ENCODE measurements at regions not wholly inside any gene's neighbourhood (a gene's known extent, or its start where the extent isn't known, plus 50 kb on each side); places are given as distances from the start of the nearest gene placed in this dataset.
A peak's percentile ranks its signal among the peaks of the same experiment; 100 is the strongest.

GRCh38 chr3:5057272-5057671 lies 64.8 kb upstream of the ARL8B start:
- no peaks in the 10 kb centered on the region for H3K27me3 ChIP-seq
- DNase-seq (ENCODE audit: extremely low spot score in 2 of 2): no peak
- peak overlapping the region; percentile 78 for H3K27ac ChIP-seq
- H3K4me1 ChIP-seq: peaks cover 38% of the 10 kb centered on the region
- no peaks in the 10 kb centered on the region for H3K36me3 ChIP-seq
- no peak overlapping the region for H3K4me3 ChIP-seq
- H3K9me3 ChIP-seq: no peaks in the 10 kb centered on the region
- TF ChIP-seq CTCF (IDR thresholded peaks at IDR 0.05): no peak
- intact Hi-C loops (cut with DNase I): loop anchor here (5.0 kb wide), 1 partner anchor 345 kb away; no protein-coding TSS in a partner anchor

- Histone ChIP-seq H3K27ac (peak overlapping the region; percentile 78), H3K4me1 (peaks cover 34% of the 10 kb centered on the region), H3K36me3 (no peaks in the 10 kb centered on the region), H3K27me3 (no peaks in the 10 kb centered on the region), H3K4me3 (no peak overlapping the region), H3K9me3 (no peaks in the 10 kb centered on the region)
- peak in 1 of 2 donors; percentile 92 for DNase-seq (ENCODE audit: extremely low spot score in 2 of 2)
- TF ChIP-seq POLR2A (IDR thresholded peaks at IDR 0.05): no peak
- TF ChIP-seq CTCF (IDR thresholded peaks at IDR 0.05): peak; percentile 61 to 81 (median 71)
- peak; percentile 9 to 65 for TF ChIP-seq POLR2AphosphoS5 (IDR thresholded peaks at IDR 0.05; ENCODE audit: insufficient read depth in 1 of 2, low read depth in 1 of 2)
- intact Hi-C loops (cut with DNase I): loop anchor here (5.0 kb wide), 1 partner anchor 346 kb away; no protein-coding TSS in a partner anchor
Measured at GRCh38 chr3:5057857-5058324, 64.2 kb upstream of the ARL8B start.

- TF ChIP-seq CTCF (IDR thresholded peaks at IDR 0.05) (no peak), POLR2A (IDR thresholded peaks at IDR 0.05) (no peak), POLR2AphosphoS5 (IDR thresholded peaks at IDR 0.05; ENCODE audit: insufficient read depth in 1 of 2, low read depth in 1 of 2) (peak in 1 of 2 donors; percentile 53)
- no peak for DNase-seq (ENCODE audit: extremely low spot score in 2 of 2)
- intact Hi-C loops (cut with DNase I): loop anchor here (5.0 kb wide), 1 partner anchor 346 kb away; no protein-coding TSS in a partner anchor
- Histone ChIP-seq H3K4me1 (peaks cover 28% of the 10 kb centered on the region), H3K36me3 (no peaks in the 10 kb centered on the region), H3K9me3 (no peaks in the 10 kb centered on the region), H3K4me3 (no peak overlapping the region), H3K27ac (peak overlapping the region; percentile 78), H3K27me3 (no peaks in the 10 kb centered on the region)
Measured at GRCh38 chr3:5058471-5058951, 63.6 kb upstream of the ARL8B start.

- no peak for DNase-seq (ENCODE audit: extremely low spot score in 2 of 2)
- H3K36me3 ChIP-seq: no peaks in the 10 kb centered on the region
Measured at GRCh38 chr3:5059782-5060181, 62.3 kb upstream of the ARL8B start.

GRCh38 chr3:5061218-5061569 lies 60.9 kb upstream of the ARL8B start:
- peaks cover 26% of the 10 kb centered on the region for H3K4me1 ChIP-seq
- H3K27ac ChIP-seq: no peak overlapping the region
- no peak for TF ChIP-seq POLR2AphosphoS5 (IDR thresholded peaks at IDR 0.05; ENCODE audit: insufficient read depth in 1 of 2, low read depth in 1 of 2)
- no peak for TF ChIP-seq CTCF (IDR thresholded peaks at IDR 0.05)
- no peak for TF ChIP-seq POLR2A (IDR thresholded peaks at IDR 0.05)
- H3K9me3 ChIP-seq: no peaks in the 10 kb centered on the region
- H3K27me3 ChIP-seq: no peaks in the 10 kb centered on the region
- no peaks in the 10 kb centered on the region for H3K36me3 ChIP-seq
- H3K4me3 ChIP-seq: no peak overlapping the region
- DNase-seq (ENCODE audit: extremely low spot score in 2 of 2): no peak
- intact Hi-C loops (cut with DNase I): no loop called here

More at GRCh38 chr3:5059782-5060181, 62.3 kb upstream of the ARL8B start:
- Histone ChIP-seq H3K27me3 (no peaks in the 10 kb centered on the region), H3K27ac (no peak overlapping the region), H3K4me1 (peaks cover 26% of the 10 kb centered on the region), H3K4me3 (no peak overlapping the region), H3K9me3 (no peaks in the 10 kb centered on the region)
- TF ChIP-seq POLR2A (IDR thresholded peaks at IDR 0.05): no peak
- intact Hi-C loops (cut with DNase I): loop anchor here (5.0 kb wide), 1 partner anchor 347 kb away; no protein-coding TSS in a partner anchor
